Ovary (tissue), 7 donors: ENCODE measurements at regions not wholly inside any gene's neighbourhood (a gene's known extent, or its start where the extent isn't known, plus 50 kb on each side); places are given as distances from the start of the nearest gene placed in this dataset.

Experiments
- DNase-seq, 5 donors: peaks; one replicate each; pipeline ENCODE4 v3.0.0-alpha.2; 2019 to 2020
- H3K27ac ChIP-seq, 2 donors: fragments of 200-600 bp; one replicate each; pipeline versions ENCODE4 v1.5.1 to v1.8.0; 2019 to 2022
- H3K27me3 ChIP-seq: fragments of 200-600 bp; one replicate; pipeline ENCODE4 v1.8.0; 2022
- H3K36me3 ChIP-seq: fragments of 200-600 bp; sonication (generic); one replicate; pipeline ENCODE4 v1.5.1; 2019
- H3K4me1 ChIP-seq: one replicate; pipeline ENCODE4 v1.8.1; 2013; ENCODE audit warnings: mild to moderate bottlenecking, moderate library complexity; ENCODE audit not compliant: insufficient read depth
- H3K4me3 ChIP-seq: fragments of 200-600 bp; sonication (generic); one replicate; pipeline ENCODE4 v1.5.1; 2017
- H3K9me3 ChIP-seq, 2 donors: fragments of 200-600 bp in 1 of 2; sonication (generic) in 1 of 2; one replicate each; pipeline versions ENCODE4 v1.5.1 to v1.8.1; 2013 to 2019; ENCODE audit warnings: mild to moderate bottlenecking in 1 of 2, moderate library complexity in 1 of 2
- CTCF ChIP-seq, 3 donors: fragments of 450-650 bp in 2 of 3; fragments of 200-600 bp in 1 of 3; IDR thresholded peaks; one replicate each; pipeline versions ENCODE4 v1.5.1 to v1.8.0; 2016 to 2022; ENCODE audit warnings: antibody characterized with exemption in 3 of 3, mild to moderate bottlenecking in 1 of 3
- EP300 ChIP-seq: sonication (generic); formaldehyde crosslinking; IDR thresholded peaks from one replicate; pipeline ENCODE4 v1.6.1; 2017; ENCODE audit warnings: antibody characterized with exemption
- POLR2A ChIP-seq: fragments of 450-650 bp; IDR thresholded peaks from one replicate; pipeline ENCODE4 v1.6.1; 2017; ENCODE audit warnings: antibody characterized with exemption, mild to moderate bottlenecking, moderate library complexity
- WGBS, 3 donors: extraction: QIAGEN DNeasy Blood & Tissue Kit in 1 of 3; methylation state at CpG; one replicate each; pipeline versions ENCODE4 v1.1.5 to v1.1.7; 2013 to 2017; 5-methylcytosine and 5-hydroxymethylcytosine counted together
- intact Hi-C, 4 donors: fragments of 100-400 bp; cut with DNase I; formaldehyde crosslinking; loops; one replicate each; pipeline versions ENCODE4 v1.11.0 to v1.15.1; 2022 to 2023
- donor health status: DM: no; HTN: no; CAD: no; lungs with moderate emphysema.
- donor health status: DM: no; HTN: no; CAD: no.
- donor health status: Bipolar disorder and iron deficiency.
- donor health status: DM: no; HTN: no; CAD: no.
- donor health status: DM: yes; HTN: yes; CAD: no.

- H3K36me3 ChIP-seq, result no peaks in the 10 kb centered on the region
- H3K27ac ChIP-seq, result no peak overlapping the region
- TF ChIP-seq CTCF (IDR thresholded peaks at IDR 0.05) (no peak), EP300 (no peak), POLR2A (no peak)
- no peak for DNase-seq
- WGBS, 3 donors, result 14 to 28% (median 26%) methylated on average over 2 of the region's 2 CpGs
- no peaks in the 10 kb centered on the region for H3K27me3 ChIP-seq
- intact Hi-C loops, result no loop called here
- H3K9me3 ChIP-seq, result no peaks in the 10 kb centered on the region
- H3K4me3 ChIP-seq, result no peak overlapping the region
- no peaks in the 10 kb centered on the region for H3K4me1 ChIP-seq
Measured at GRCh38 chr7:89908736-89909135, 245.5 kb upstream of the STEAP1 start.

- no peaks in the 10 kb centered on the region for H3K9me3 ChIP-seq
- no peak overlapping the region for H3K27ac ChIP-seq
- no peak for TF ChIP-seq CTCF (IDR thresholded peaks at IDR 0.05)
- no peak for TF ChIP-seq EP300
- TF ChIP-seq POLR2A, result no peak
- no peaks in the 10 kb centered on the region for H3K4me1 ChIP-seq
- no peaks in the 10 kb centered on the region for H3K27me3 ChIP-seq
- H3K4me3 ChIP-seq, result no peak overlapping the region
- DNase-seq, result no peak
- H3K36me3 ChIP-seq, result no peaks in the 10 kb centered on the region
- intact Hi-C loops, result no loop called here
- WGBS, 3 donors, result 19 to 43% (median 37%) methylated on average over 2 of the region's 2 CpGs
Measured at GRCh38 chr7:89914711-89915110, 239.6 kb upstream of the STEAP1 start.

- TF ChIP-seq CTCF (IDR thresholded peaks at IDR 0.05) (no peak), EP300 (no peak), POLR2A (no peak)
- H3K27ac ChIP-seq, result no peak overlapping the region
- H3K36me3 ChIP-seq, result no peaks in the 10 kb centered on the region
- no peaks in the 10 kb centered on the region for H3K9me3 ChIP-seq
- H3K4me3 ChIP-seq, result no peak overlapping the region
- H3K4me1 ChIP-seq, result no peaks in the 10 kb centered on the region
- DNase-seq, result no peak
- intact Hi-C loops, result no loop called here
- H3K27me3 ChIP-seq, result no peaks in the 10 kb centered on the region
- WGBS, 3 donors, result 46 to 71% (median 48%) methylated on average over 2 of the region's 2 CpGs
Measured at GRCh38 chr7:89926194-89926593, 228.1 kb upstream of the STEAP1 start.

GRCh38 chr7:89926701-89927100 lies 227.6 kb upstream of the STEAP1 start:
- no peak overlapping the region for H3K27ac ChIP-seq
- no peaks in the 10 kb centered on the region for H3K9me3 ChIP-seq
- no peaks in the 10 kb centered on the region for H3K27me3 ChIP-seq
- TF ChIP-seq POLR2A (no peak), EP300 (no peak), CTCF (IDR thresholded peaks at IDR 0.05) (no peak)
- intact Hi-C loops, result no loop called here
- WGBS, 3 donors, result 71 to 74% (median 72%) methylated on average over 6 of the region's 6 CpGs
- no peak overlapping the region for H3K4me3 ChIP-seq
- H3K36me3 ChIP-seq, result no peaks in the 10 kb centered on the region
- no peaks in the 10 kb centered on the region for H3K4me1 ChIP-seq
- DNase-seq, result no peak

- Histone ChIP-seq H3K27ac (no peak overlapping the region), H3K27me3 (no peaks in the 10 kb centered on the region), H3K4me1 (no peaks in the 10 kb centered on the region), H3K36me3 (no peaks in the 10 kb centered on the region), H3K4me3 (no peak overlapping the region), H3K9me3 (no peaks in the 10 kb centered on the region)
- DNase-seq, result no peak
- WGBS, 3 donors, result 29 to 57% (median 35%) methylated on average over 1 of the region's 1 CpG
- intact Hi-C loops, result no loop called here
- TF ChIP-seq POLR2A (no peak), CTCF (IDR thresholded peaks at IDR 0.05) (no peak), EP300 (no peak)
Measured at GRCh38 chr7:89927762-89928161, 226.5 kb upstream of the STEAP1 start.
